GM19023 (cell line): ENCODE measurements at regions not wholly inside any gene's neighbourhood (a gene's known extent, or its start where the extent isn't known, plus 50 kb on each side); places are given as distances from the start of the nearest gene placed in this dataset.
"Not testable (repeated sequence)": the region's sequence is repeated elsewhere in the genome, so short reads cannot be mapped to it uniquely, and the experiment has no call there.

Source experiments
- ATAC-seq: cut with Tn5 transposase; IDR thresholded peaks from one replicate; pipeline ENCODE4 v1.9.1; 2021; ENCODE audit warnings: mild to moderate bottlenecking, moderate library complexity; ENCODE audit not compliant: unreplicated experiment

DNA sequence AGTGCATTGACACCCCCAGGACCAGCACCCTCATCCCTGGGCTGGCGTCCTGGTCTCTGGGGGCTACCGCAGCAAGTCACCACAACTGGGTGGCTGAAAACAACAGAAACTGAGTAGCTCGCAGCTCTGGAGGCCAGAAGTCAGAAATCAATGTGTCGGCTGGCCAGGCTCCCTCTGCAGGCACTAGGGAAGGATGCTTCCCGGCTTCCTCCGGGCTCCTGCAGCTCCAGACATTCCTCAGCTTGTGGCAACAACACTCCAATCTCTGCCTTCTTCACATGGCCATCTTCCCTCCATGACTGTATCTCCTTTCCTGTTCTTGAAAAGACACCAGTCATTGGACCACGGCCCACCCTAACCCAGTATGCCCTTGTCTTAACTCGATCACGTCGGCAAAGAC is 224.2 kb downstream of the NPHP4 start:
- ATAC-seq: no peak

DNA sequence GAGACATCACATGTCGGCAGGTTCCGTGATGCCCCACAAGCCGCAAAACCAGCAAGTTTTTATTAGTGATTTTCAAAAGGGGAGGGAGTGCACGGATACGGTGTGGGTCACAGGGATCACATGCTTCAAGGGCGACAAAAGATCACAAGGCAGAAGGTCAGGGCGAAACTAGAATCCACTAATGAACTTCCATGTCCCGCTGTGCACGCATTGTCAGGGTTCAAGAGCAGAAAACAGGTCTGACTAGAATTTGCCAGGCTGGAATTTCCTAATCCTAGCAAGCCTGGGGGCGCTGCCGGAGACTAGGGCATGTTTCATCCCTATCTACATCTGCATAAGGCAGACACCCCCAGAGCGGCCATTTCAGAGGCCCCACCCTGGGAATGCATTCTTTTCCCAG is 225.2 kb downstream of the NPHP4 start:
- ATAC-seq: not testable (repeated sequence)

DNA sequence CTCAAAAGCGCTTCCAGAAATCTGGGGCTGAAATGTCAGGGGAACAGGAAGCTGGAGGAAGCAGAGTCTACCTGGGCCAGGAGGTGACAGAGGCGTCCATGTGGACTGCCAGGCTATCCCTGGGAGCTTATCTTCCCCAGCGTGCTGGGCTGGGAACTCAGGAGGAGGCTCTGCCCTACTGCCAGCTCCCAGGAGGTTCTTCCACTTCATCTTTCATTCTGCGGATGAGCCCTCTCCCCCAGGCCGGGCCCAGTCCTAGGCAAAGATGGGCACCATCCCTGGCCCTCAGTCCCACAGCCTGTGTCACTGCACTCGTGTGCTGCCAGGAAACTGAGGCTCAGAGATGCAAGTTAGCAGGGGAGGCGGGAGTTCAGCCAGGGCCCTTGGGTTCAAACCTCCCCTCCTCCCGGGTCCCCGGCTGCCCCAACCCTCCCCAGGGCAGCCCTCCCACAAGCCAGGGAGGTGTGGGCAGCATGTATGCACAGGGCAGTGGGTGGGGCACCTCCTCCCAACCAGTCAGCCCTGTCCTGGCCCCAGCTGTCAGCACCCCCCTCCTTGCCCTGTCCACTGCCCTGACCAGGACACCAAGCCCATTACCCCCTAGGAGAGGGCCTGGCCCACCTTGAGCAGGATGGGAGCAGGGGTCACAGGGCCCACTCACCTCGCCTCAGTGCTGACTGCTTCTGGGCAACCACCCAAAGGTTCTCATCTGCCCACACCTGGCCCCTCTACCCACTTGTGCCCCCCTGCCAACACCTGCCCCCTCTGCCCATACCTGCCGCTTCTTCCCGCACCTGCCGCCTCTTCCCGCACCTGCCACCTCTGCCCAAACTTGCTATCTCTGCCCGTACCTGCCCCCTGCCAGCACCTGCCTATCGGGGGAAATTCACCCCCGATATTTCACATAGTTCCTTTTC is 226.0 kb downstream of the NPHP4 start:
- ATAC-seq: no peak

DNA sequence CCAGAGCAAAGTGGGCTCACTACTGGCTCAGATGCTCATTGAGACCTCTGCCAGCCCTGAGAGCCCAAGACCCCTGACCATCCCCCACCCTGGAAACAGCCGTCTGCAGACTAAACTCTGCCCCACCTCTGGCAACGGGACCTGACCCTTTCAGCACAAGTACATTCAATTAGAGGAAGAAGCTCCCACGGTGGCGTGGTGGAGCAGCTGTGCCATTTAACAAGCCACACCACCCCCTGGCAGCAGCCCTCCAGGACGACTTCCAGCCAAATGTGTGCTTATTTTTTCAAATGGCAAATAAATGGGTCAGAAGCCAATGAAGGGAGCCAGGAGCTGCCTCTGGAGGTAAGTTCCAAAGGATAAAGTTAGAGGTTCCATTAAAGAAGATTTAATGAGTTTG is 226.7 kb downstream of the NPHP4 start:
- no peak for ATAC-seq

DNA sequence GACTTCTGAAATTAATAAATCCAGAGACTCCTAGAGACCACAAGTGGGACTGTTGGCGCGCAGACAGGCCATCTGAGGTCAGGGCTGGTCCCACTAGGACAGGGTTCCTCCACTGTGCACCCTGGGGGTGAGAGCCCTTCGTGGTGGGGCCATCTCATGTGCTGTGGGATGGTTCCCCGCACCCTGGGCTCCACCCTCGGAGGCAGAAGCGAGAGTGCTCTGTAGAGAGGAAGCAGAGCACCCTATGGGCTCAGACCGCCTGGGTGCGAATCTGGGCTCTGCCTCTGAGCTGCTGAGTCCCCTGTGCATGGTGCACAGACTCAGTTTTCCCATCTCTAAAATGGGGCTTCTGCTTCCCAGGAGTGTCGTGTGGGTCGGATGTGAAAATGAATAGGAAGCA is 227.3 kb downstream of the NPHP4 start:
- no peak for ATAC-seq

DNA sequence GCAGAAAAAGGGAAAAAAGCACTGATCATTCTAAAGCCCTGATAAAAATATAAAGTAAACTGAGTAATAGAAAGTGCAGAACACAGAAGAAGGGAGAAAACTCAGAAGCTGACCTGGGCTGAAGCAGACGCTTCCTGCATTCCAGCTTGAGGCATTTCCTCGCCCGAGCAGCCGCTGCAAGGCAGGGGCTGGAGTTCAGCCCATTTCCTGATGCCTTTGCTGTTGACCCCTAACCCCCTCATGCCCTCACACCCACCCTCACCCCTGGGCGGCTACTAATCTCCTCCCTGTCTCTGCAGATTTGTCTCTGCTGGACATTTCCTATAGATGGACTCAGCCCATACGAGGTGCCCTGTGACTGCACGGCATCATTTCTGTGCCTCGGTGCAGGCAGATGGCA is 227.8 kb downstream of the NPHP4 start:
- no peak for ATAC-seq

DNA sequence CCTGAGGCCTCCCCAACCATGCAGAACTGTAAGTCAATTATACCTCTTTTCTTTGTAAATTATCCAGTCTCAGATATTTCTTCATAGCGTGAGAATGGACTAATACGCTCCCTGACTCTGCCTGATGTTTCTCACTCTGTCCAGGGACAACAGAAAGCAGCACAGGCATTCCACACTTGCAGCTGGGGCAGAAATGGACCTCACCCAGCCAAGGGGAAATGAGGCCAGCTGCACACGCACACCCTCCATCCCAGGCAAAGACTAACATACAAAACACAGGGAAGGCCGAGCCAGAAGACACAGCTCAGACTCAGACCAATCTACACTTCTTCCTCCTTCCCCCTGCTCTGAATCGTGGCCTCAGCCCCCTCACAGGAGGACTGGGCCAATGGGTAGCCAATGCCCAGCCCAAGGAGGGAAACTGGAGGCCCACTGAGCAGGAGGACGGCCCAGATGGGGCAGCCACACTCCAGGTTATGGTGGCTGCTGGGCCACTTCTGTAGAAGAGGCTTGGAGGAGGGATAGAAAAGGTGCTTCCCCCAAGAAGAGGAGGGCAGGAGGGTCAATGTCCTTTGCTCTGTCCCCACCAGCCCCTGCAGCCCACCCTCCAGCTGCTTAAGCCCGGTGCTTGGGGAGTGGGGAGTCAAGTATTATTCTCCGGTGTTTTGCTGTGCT is 228.4 kb downstream of the NPHP4 start:
- no peak for ATAC-seq

DNA sequence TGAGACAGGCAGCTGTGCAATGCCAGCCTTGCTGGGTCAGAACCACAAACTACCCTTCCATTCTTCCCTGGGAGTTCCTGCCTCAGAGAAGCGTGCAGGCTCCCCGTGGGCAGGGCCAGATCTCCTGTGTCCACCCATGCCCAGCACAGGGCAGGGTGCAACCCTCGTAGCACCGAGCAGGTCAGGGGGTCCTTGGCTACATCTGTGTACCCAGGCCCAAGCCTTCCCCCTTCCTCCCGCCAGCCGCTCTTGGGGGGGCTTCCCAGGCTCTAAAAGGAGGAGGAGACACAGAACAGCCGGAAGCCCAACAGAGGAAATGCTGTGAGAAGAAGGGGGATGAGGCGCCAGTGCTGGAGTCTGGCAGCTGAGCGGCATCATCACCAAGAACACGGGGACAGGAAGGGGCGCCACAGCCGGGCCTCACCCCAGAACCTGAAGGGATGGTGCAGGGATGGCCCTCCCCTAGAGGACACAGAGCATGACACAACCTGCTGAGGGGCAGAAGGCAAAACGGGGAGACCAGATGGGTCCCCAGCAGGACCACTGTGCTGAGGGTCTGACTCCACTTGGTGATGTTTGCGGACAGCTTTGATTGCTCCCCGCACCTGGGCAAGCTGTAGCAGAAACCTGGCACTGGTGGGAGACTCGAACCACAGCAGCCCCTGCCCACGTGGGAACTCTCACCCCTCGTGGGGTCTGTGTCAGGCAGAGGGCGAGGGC is 233.2 kb downstream of the NPHP4 start:
- no peak for ATAC-seq

DNA sequence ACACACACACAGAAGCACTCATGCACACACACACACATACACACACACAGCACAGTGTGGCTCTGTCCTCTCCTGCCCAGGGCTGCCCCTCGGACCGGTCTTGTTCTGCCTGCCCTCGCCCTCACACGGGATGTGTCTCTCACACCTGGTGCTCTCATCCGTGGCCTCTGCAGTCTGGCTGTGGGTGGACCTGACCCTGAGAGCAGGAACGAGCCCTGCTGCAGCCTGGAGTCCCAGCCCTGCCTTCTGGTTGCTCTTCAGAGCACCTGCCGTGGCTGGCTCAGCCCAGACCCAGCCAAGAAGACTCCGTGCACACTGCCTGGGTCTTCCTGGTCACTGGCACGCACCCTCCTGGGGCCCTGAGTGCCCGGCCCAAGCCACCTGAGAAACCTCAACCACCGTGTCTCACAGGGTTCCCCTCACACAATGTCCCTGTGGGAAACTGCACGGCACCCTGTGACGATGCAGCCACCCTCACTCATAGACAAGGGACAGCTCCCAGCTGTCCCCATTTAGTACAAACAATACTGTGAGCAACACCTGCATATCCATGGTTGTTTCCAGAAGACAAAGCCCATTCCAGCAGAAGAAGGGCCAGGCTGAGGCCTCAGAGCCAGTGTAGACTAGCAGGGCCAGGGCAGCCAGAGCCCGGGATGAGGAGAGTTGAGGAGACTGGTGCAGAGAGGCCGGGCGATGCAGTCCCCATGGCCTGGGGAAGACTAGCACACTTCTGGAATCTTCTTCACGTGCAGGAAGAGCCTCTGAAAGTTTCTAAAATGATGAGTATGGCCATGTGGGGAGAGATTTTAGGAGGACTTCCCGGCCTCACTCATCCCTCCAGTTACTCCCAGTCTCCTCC is 234.0 kb downstream of the NPHP4 start:
- ATAC-seq: no peak

DNA sequence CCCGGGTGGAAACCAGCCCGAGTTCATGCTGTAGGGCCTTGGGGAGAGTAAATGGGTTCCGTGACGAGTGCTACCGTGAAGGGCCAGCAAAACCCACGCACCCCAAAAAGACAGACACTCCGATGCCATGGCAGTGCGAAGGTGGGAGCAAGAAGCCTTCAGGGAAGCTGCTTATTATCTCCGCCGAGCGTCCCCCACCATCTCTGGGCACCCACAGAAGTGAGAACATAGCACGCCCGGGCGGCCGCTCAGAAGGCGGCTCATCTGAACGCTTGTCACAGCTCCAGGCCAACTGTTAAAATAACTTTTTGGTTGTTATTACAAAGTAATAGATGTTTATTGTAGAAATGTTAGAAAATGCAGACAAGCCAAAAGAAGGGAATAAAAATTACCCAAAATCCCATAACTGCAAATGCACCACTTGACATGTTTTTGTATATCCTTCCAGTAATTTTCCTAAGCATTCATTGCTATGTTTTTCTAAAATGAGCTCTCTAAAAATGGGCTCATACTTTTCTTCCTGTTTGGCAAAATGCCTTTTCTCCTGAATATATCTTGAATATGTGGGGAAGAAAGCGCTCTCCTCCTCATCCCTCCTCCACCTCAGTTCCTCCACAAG is 234.9 kb downstream of the NPHP4 start:
- ATAC-seq: no peak

DNA sequence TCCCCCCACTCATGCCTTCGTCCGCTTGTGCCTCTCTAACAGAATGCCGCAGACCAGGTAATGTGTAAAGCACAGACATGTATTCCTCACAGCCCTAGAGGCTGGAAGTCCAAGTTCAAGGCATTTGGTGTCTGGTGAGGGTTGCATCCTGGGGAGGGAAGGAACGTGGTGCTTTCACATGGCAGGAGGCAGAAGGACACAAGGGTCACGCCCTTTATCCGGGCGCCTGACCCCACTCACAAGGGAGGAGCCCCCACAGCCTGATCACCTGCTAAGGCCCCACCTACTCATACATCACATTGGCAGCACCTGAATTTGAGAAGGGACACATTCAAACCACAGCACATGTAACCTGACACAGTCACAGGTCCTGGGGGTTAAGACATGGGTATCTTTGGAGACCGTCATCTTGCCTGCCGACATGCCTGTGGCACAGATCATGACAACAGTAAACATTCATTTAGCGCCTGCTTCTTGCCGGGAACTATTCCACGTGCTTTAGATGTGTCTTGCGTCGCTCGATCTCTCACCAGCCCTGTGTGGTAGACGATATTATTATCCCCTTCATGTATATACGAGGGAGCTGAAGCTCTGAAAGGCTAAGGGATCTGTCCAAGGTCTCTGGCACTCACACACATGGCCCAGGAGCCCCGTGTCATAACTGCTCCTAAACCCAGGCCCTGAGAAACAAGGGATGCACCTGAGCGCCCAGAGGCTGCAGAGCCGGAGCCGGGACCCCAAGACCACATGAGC is 235.6 kb downstream of the NPHP4 start:
- no peak for ATAC-seq

DNA sequence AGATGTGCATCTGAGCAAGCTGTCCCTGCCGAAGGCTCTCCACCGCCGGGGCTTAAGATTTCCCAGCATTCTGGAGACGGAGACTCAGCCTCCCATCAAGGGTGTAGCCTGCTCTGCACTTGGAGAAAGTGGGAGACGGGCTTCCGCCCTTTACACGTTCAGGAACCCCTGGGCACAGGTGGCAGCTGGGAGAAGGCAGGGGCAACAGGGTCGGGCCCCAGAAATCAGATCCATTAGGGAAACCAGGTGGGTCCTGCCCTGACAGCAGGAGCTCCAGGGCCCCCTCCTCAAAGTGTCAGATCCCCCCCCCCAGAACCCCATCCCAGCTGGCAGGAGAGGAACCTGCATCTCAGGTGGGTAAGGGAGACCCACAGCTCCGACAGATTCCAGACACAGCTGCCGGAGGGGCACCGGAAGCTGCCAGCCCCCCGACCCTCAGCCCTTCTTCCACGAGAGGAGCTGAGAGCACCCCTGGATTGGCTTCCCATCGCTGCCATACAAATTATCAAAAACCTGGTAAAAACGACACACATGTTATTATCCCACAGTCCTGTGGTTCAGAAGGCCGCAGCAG is 236.6 kb downstream of the NPHP4 start:
- ATAC-seq: no peak

DNA sequence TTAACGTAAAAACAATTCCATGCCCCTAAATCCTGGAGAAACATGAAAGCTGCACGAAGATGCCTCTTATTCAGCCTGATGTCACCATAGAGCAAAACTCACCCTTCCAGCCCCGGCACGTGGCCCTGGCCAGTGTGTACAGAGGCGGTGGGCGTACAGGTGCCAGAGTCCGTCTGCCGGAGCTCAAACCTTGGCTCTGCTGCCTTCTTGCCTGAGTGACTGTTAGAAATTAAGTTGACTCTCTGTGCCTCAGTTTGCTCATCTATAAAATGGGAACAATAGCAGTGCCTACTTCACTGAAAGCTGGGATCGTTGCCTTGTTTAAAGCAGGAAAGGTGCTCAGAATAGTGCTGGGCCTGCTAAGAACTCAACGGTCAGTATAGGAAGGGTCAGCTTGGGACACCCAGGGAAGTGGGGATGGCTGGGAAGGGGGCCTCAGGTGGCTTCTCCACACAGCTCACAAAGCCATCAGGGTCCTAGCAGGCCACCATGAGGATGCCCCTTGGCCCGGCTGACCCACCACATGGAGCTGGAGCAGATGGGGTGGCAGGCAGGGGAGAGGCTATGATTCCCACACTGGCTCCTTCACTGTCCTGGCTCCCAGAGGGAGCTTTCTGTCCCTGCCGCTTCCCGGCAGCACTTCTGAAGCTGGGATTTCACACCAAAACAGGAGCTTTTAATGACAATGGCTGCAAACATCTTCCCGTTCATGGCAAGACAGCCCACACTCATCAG is 237.2 kb downstream of the NPHP4 start:
- no peak for ATAC-seq

DNA sequence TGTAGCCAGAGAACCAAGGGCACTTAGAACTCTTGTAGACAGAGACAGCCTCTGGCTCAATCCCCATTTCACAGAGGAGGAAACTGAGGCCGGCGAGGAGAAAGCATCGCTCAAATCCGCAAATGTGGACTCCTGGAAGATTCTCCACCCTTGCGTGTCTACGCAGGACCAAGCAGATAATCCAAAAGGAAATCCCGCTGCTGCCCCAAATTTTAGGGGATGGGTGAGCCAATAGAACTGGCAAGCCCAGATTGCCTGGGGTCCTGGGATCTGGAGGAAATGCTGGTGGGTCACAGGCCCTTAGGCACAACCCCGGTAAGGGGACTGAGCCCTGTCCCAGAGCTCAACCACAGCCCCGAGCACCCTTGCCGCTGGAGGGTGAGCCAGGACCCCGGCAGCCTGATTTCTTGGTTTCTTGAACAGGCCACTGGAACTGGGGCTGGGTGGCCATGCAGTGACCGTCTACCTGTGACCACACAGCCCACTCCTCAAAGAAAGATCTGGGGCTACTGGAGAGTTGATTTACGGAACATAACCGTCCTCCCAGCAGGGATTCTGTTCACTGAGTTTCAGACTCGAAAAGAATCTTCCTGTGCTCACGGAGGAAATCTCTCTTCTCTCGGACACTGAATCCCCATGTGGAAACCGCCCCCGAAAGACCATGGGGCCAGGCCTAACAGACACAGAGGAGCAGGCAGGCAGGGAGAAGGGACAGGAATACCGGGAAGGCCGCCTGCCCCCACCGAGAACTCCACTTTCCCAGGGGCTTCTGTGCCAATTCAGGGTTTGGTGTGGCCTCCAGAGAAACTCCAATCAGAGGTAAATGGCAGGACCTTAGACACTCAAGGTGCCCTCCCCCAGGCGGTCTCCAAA is 238.4 kb downstream of the NPHP4 start:
- ATAC-seq: no peak

DNA sequence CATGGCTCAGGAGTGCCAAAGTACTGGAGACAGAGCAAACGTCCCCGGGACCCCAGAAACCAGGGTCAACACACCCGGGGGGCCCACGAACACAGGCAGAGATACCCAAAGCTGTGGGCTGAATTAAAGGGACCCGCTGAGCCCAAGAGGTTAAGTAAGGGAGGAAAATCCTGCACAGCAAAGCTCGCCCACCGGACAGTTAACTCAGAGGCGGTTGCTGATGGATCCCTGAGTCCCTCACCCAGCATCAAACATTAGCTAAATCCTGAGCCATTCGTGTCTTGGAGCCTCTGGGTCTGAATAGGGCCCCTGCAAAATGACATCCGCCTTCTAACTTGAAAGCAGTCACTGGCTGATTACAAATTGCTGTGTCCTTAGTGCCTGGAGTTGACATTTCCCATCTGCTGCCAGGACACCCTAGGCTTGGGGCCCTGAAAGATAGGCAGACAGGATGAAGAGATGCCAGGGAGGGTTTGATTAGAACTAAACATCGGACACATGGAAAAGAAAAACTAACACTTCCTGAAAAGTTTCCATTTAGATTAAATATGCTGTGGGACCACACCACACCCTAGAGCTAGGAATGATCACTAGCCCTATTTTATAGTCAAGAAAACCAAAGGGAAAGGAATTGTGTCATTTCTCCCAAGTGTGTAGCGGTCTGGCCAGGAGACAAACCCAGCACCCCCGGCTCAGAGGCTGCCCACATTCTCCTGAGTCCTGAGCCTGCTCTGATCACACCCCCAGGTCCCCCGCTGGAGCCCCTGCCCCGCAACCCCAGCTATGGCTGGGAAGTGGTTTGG is 239.3 kb downstream of the NPHP4 start:
- ATAC-seq: no peak

DNA sequence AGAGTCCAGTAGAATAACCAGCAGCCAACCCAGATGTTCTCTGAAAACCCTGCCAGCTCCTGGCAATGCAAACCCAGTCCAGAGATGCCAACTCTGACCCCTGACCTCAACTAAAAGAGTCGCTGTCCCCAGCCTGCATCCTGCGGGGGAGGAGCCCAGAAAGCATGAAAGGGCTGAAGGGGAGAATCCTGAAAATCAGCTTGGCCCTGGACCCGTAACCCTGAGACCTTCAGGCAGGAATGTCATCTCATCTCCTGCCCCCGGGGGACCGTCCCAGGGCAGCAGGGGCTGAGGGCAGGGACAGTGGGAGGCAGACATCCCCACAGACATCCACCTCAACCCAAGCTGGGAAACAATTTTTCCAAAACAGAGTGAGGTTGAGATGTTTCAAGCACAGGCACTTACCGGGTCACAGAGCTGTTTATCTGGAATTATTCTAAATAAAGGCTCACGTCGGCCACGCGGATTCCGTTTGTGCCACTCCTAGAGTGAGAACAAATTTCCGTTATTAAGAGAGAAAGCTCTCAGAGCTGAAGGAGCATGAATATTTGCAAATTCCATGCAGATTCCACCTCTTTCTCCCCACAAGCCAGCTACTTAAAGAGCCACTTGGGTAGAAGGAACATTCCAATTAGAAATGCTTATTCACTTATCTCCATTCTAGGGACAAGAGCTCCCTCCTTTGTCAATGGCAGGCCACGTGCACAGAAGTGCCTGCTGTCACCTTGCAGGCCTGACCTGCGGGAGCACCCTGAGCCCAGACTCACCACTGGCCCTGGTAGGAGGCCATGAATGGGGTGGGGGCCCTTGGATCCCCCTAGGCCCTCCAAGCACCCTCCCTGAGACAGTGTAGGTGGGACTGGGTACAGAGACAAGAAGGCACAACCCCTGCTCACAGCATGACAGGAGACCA is 240.1 kb downstream of the NPHP4 start:
- ATAC-seq: no peak
